ENCODE measurements at regions not wholly inside any gene's neighbourhood (a gene's known extent, or its start where the extent isn't known, plus 50 kb on each side); places are given as distances from the start of the nearest gene placed in this dataset.

DNA sequence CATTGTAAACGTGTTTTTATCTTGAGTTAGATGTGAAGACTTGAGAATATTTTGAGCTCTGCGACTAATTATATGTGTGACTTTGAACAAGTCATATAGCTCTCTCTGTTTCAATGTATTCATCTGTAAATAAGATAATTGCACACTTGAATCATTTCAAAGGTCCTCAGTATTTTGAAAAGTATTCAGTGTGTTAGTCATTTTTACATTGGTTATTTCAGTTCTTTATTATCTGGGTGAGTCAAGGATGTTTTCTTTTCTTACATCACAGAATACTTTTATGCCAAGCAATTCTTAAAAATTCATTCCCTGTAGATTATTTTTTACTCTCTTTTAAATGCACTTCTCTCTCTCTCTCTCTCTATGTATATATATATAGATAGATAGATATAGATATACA lies 1098.0 kb upstream of the ZEB2 start:
- TF ChIP-seq, protein P1, sequence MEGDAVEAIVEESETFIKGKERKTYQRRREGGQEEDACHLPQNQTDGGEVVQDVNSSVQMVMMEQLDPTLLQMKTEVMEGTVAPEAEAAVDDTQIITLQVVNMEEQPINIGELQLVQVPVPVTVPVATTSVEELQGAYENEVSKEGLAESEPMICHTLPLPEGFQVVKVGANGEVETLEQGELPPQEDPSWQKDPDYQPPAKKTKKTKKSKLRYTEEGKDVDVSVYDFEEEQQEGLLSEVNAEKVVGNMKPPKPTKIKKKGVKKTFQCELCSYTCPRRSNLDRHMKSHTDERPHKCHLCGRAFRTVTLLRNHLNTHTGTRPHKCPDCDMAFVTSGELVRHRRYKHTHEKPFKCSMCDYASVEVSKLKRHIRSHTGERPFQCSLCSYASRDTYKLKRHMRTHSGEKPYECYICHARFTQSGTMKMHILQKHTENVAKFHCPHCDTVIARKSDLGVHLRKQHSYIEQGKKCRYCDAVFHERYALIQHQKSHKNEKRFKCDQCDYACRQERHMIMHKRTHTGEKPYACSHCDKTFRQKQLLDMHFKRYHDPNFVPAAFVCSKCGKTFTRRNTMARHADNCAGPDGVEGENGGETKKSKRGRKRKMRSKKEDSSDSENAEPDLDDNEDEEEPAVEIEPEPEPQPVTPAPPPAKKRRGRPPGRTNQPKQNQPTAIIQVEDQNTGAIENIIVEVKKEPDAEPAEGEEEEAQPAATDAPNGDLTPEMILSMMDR (IDR thresholded peaks at IDR 0.05; ENCODE audit: insufficient read depth, low read length): no peak
- TF ChIP-seq POLR2AphosphoS5 (IDR thresholded peaks at IDR 0.05; ENCODE audit: low read depth) (no peak), SPI1 (IDR thresholded peaks at IDR 0.05; ENCODE audit: borderline replicate concordance, low read depth) (no peak)
- TF ChIP-seq, protein P2, sequence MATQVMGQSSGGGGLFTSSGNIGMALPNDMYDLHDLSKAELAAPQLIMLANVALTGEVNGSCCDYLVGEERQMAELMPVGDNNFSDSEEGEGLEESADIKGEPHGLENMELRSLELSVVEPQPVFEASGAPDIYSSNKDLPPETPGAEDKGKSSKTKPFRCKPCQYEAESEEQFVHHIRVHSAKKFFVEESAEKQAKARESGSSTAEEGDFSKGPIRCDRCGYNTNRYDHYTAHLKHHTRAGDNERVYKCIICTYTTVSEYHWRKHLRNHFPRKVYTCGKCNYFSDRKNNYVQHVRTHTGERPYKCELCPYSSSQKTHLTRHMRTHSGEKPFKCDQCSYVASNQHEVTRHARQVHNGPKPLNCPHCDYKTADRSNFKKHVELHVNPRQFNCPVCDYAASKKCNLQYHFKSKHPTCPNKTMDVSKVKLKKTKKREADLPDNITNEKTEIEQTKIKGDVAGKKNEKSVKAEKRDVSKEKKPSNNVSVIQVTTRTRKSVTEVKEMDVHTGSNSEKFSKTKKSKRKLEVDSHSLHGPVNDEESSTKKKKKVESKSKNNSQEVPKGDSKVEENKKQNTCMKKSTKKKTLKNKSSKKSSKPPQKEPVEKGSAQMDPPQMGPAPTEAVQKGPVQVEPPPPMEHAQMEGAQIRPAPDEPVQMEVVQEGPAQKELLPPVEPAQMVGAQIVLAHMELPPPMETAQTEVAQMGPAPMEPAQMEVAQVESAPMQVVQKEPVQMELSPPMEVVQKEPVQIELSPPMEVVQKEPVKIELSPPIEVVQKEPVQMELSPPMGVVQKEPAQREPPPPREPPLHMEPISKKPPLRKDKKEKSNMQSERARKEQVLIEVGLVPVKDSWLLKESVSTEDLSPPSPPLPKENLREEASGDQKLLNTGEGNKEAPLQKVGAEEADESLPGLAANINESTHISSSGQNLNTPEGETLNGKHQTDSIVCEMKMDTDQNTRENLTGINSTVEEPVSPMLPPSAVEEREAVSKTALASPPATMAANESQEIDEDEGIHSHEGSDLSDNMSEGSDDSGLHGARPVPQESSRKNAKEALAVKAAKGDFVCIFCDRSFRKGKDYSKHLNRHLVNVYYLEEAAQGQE (IDR thresholded peaks at IDR 0.05; ENCODE audit: insufficient replicate concordance, low read depth): no peak

All from HL-60 (cell line).